Fibroblast of upper back skin (primary cell): ENCODE measurements at regions not wholly inside any gene's neighbourhood (a gene's known extent, or its start where the extent isn't known, plus 50 kb on each side); places are given as distances from the start of the nearest gene placed in this dataset.
A peak's percentile ranks its signal among the peaks of the same experiment; 100 is the strongest.
"Not testable (repeated sequence)": the region's sequence is repeated elsewhere in the genome, so short reads cannot be mapped to it uniquely, and the experiment has no call there.

Source experiments
- DNase-seq: peaks from one replicate; pipeline ENCODE4 v3.0.0-alpha.2; 2013

GRCh38 chr16:64345142-64345541 is 776.7 kb downstream of the CDH11 start:
- no peak for DNase-seq

GRCh38 chr16:64343820-64344443 is 777.9 kb downstream of the CDH11 start:
- not testable (repeated sequence) for DNase-seq

- DNase-seq: no peak
Observed at GRCh38 chr16:64343061-64343819, 778.6 kb downstream of the CDH11 start.

GRCh38 chr16:64341336-64341735 is 780.5 kb downstream of the CDH11 start:
- DNase-seq: not testable (repeated sequence)

- peak; percentile 99 for DNase-seq
Observed at GRCh38 chr16:64339052-64339770, 782.7 kb downstream of the CDH11 start.

- DNase-seq: no peak
Observed at GRCh38 chr16:64321881-64322280, 800.0 kb downstream of the CDH11 start.

GRCh38 chr16:64321066-64321465 is 800.8 kb downstream of the CDH11 start:
- no peak for DNase-seq

- no peak for DNase-seq
Observed at GRCh38 chr16:64317601-64318000, 804.3 kb downstream of the CDH11 start.

- DNase-seq: no peak
Observed at GRCh38 chr16:64313726-64314125, 808.1 kb downstream of the CDH11 start.

- DNase-seq: no peak
Observed at GRCh38 chr16:64312980-64313379, 808.9 kb downstream of the CDH11 start.

GRCh38 chr16:64312292-64312691 is 809.6 kb downstream of the CDH11 start:
- DNase-seq: no peak

- peak; percentile 43 for DNase-seq
Observed at GRCh38 chr16:64311241-64311640, 810.6 kb downstream of the CDH11 start.

- DNase-seq: no peak
Observed at GRCh38 chr16:64309398-64310110, 812.3 kb downstream of the CDH11 start.

- no peak for DNase-seq
Observed at GRCh38 chr16:64308721-64309120, 813.1 kb downstream of the CDH11 start.

GRCh38 chr16:64307431-64307830 is 814.4 kb downstream of the CDH11 start:
- no peak for DNase-seq

GRCh38 chr16:64305663-64306062 is 816.2 kb downstream of the CDH11 start:
- no peak for DNase-seq

GRCh38 chr16:64304951-64305350 is 816.9 kb downstream of the CDH11 start:
- peak; percentile 40 for DNase-seq

- DNase-seq: no peak
Observed at GRCh38 chr16:64304396-64304795, 817.5 kb downstream of the CDH11 start.

- no peak for DNase-seq
Observed at GRCh38 chr16:64297863-64298600, 823.8 kb downstream of the CDH11 start.

GRCh38 chr16:64295466-64295865 is 826.4 kb downstream of the CDH11 start:
- peak; percentile 6 for DNase-seq

GRCh38 chr16:64292953-64293352 is 828.9 kb downstream of the CDH11 start:
- peak; percentile 32 for DNase-seq

- no peak for DNase-seq
Observed at GRCh38 chr16:64292161-64292560, 829.7 kb downstream of the CDH11 start.

- no peak for DNase-seq
Observed at GRCh38 chr16:64290461-64290860, 831.4 kb downstream of the CDH11 start.
